Esophagus squamous epithelium (tissue), 4 donors: ENCODE measurements at regions not wholly inside any gene's neighbourhood (a gene's known extent, or its start where the extent isn't known, plus 50 kb on each side); places are given as distances from the start of the nearest gene placed in this dataset.

Experiments used
- CTCF ChIP-seq, 6 experiments: fragments of 450-650 bp in 4 of 6; fragments of 200-600 bp in 2 of 6; sonication (generic) in 2 of 6; IDR thresholded peaks; one replicate each; pipeline ENCODE4 v1.5.1; 2016 to 2019; ENCODE audit warnings: antibody characterized with exemption in 6 of 6, mild to moderate bottlenecking in 4 of 6, moderate library complexity in 4 of 6
- POLR2A ChIP-seq, 4 donors: fragments of 450-650 bp; IDR thresholded peaks; one replicate each; pipeline ENCODE4 v1.6.1; 2017; ENCODE audit warnings: antibody characterized with exemption in 4 of 4, mild to moderate bottlenecking in 4 of 4, moderate library complexity in 3 of 4

GRCh38 chr2:188134241-188134640, 157.4 kb upstream of the GULP1 start:
- TF ChIP-seq POLR2A (IDR thresholded peaks at IDR 0.05) (no peak), CTCF (IDR thresholded peaks at IDR 0.05) (no peak)
